ENCODE measurements at regions not wholly inside any gene's neighbourhood (a gene's known extent, or its start where the extent isn't known, plus 50 kb on each side); places are given as distances from the start of the nearest gene placed in this dataset.

DNA sequence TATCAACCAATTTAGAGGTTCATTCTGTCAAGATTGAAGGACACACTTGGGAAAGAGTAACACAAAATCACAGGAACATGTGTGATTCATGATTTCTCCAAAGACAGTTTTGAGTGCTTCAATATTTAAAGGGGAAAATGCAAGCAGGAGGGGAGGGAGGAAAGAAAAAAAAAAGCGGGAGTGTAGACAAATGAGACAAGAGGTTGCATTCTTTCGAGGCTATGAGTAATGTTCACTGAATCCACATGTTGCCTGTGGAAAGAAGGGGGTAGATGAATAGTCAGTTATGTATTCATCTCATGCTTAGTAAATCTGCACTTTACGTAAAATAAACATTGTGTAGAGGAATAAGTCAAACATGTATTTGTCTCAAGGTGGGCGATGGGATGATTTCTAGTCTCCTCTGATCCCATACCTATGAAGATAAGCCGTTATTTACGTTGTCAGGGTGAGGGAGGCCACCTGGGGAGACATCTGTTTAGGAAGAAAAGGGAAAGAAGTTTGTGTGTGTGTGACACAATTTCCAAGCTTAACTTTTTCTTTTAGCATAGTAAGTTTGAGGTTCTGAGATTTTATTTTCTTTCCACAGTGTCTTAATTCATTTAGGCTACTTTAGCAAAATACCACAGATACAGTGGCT is 211.0 kb upstream of the ZC3H15 start:
- peak; percentile 49 for DNase-seq (ENCODE audit: low read depth)
- no peak for TF ChIP-seq CTCF (conservative IDR thresholded peaks at IDR 0.05; ENCODE audit: low read length)
- H3K4me3 ChIP-seq (ENCODE audit: low read length) = no peak overlapping the region

- no peak for DNase-seq (ENCODE audit: low read depth)
- H3K4me3 ChIP-seq (ENCODE audit: low read length) = no peak overlapping the region
- no peak for TF ChIP-seq CTCF (conservative IDR thresholded peaks at IDR 0.05; ENCODE audit: low read length)
Observed at GRCh38 chr2:186276909-186277308, 209.2 kb upstream of the ZC3H15 start.

GRCh38 chr2:186281726-186282125 is 204.3 kb upstream of the ZC3H15 start:
- DNase-seq (ENCODE audit: low read depth) = no peak

DNA sequence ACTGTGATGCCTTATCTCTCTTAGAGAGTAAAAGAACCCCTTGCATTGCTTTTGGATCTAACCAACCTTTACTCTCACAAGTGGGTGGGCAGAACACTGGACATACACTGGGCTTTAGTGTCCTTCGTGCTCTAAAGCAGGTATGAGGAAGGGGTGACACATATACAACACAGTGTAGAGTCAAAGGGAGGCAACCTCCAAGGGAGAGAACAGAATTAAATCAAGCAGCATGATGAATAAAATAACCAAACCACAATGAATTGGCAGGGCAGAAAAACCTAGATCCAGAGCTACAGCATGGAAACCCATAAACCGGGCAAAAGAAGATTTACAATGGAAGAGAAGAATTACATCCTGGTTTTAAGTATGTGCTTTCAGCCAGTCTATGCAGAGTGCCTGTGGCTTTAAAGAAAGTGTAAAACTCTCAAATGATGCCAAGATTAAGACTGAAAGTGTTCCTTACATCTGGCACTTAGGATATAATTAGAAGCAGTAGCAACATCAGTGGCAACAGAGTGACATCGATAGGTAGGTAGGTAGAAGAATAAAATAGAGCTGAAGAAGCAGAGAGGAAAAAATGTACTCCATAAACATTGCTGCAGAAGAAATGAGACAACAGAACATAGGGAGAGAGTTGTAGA is 191.7 kb upstream of the ZC3H15 start:
- DNase-seq (ENCODE audit: low read depth) = no peak
- no peak overlapping the region for H3K4me3 ChIP-seq (ENCODE audit: low read length)
- no peak for TF ChIP-seq CTCF (conservative IDR thresholded peaks at IDR 0.05; ENCODE audit: low read length)

More at GRCh38 chr2:186281726-186282125, 204.3 kb upstream of the ZC3H15 start:
- no peak overlapping the region for H3K4me3 ChIP-seq (ENCODE audit: low read length)
- TF ChIP-seq CTCF (conservative IDR thresholded peaks at IDR 0.05; ENCODE audit: low read length) = no peak

- DNase-seq (ENCODE audit: low read depth) = no peak
- no peak overlapping the region for H3K4me3 ChIP-seq (ENCODE audit: low read length)
Observed at GRCh38 chr2:186299610-186300009, 186.4 kb upstream of the ZC3H15 start.

DNA sequence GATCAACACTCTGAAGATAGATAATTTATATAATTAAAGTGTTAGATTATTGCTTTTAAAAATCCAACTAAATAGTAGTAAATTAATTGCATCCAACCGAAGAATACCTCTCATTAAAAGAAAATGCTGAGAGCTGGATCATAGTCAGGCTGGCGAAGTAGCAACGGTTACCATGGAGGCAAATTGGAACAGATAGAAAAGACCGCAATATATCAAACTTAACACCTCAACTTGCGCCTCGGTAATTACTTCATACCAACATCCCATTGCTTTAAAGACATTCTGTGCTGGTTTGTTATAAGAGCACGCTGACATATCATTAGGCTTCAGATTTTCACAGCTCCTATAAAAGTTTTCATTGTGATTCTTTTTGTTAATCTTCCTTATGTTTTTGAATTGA is 183.8 kb upstream of the ZC3H15 start:
- H3K4me3 ChIP-seq (ENCODE audit: low read length) = no peak overlapping the region
- TF ChIP-seq CTCF (conservative IDR thresholded peaks at IDR 0.05; ENCODE audit: low read length) = no peak
- DNase-seq (ENCODE audit: low read depth) = no peak

More at GRCh38 chr2:186299610-186300009, 186.4 kb upstream of the ZC3H15 start:
- no peak for TF ChIP-seq CTCF (conservative IDR thresholded peaks at IDR 0.05; ENCODE audit: low read length)

DNA sequence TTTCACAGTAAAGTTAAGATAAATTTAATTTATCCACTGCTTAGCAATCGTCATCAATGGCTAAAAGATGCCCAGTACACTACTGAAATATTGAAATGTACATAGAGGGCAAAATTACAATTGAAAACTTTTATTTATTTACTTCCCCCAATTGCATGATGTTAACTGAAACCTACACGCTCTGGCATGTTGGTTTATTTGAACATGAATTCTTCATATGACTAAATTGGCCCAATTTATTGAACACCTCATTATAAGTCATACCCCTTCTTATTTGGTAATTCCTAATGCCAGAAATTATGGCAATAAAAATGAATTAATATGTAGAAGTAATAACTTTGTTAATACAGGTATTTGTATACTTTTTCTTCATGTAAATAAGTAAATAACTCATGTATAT is 183.0 kb upstream of the ZC3H15 start:
- DNase-seq (ENCODE audit: low read depth) = no peak
- TF ChIP-seq CTCF (conservative IDR thresholded peaks at IDR 0.05; ENCODE audit: low read length) = no peak
- H3K4me3 ChIP-seq (ENCODE audit: low read length) = no peak overlapping the region
